Thyroid gland (tissue), 4 donors: ENCODE measurements at regions not wholly inside any gene's neighbourhood (a gene's known extent, or its start where the extent isn't known, plus 50 kb on each side); places are given as distances from the start of the nearest gene placed in this dataset.

Source experiments
- CTCF ChIP-seq, 6 experiments: fragments of 200-600 bp in 3 of 6; fragments of 450-650 bp in 3 of 6; sonication (generic) in 3 of 6; IDR thresholded peaks; one replicate each; pipeline ENCODE4 v1.5.1; 2016 to 2019; ENCODE audit warnings: antibody characterized with exemption in 6 of 6, mild to moderate bottlenecking in 2 of 6, inconsistent platforms in 1 of 6, moderate library complexity in 1 of 6
- POLR2A ChIP-seq, 2 donors: fragments of 450-650 bp; IDR thresholded peaks; one replicate each; pipeline ENCODE4 v1.6.1; 2017; ENCODE audit warnings: antibody characterized with exemption in 2 of 2, mild to moderate bottlenecking in 2 of 2, moderate library complexity in 1 of 2

DNA sequence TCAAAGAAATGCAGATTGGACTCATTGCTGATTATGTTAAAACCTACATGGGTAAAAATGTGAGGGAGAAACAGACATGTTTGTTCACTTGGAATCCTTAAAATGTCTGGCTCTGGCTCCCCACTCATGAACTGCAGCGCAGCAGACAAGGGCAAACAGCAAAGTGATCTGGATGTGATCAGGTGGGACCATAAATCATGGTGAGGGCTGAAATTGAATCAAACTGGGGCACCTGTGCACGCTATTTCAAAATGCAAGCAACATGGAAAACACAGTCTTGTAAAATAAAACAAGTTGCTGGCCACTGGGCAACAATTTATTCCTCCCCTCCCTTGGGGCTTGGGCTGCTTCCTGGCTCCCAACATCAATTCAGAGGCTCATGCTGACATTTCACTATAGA lies 373.4 kb downstream of the SEC16B start:
- TF ChIP-seq CTCF (IDR thresholded peaks at IDR 0.05) (no peak), POLR2A (IDR thresholded peaks at IDR 0.05) (no peak)
